Tibial nerve (tissue), 4 donors: ENCODE measurements at regions not wholly inside any gene's neighbourhood (a gene's known extent, or its start where the extent isn't known, plus 50 kb on each side); places are given as distances from the start of the nearest gene placed in this dataset.

ENCODE experiments used
- DNase-seq, 2 donors: peaks; one replicate each; pipeline ENCODE4 v3.0.0-alpha.2; 2019; ENCODE audit warnings: low spot score in 2 of 2
- H3K27ac ChIP-seq, 4 donors: fragments of 200-600 bp; sonication (generic) in 3 of 4; one replicate each; pipeline ENCODE4 v1.5.1; 2017 to 2019; ENCODE audit warnings: mild to moderate bottlenecking in 1 of 4
- H3K27me3 ChIP-seq, 2 donors: fragments of 200-600 bp; sonication (generic) in 1 of 2; one replicate each; pipeline versions ENCODE4 v1.5.1 to v1.6.0; 2017 to 2019
- H3K36me3 ChIP-seq, 3 donors: fragments of 200-600 bp; sonication (generic); one replicate each; pipeline ENCODE4 v1.5.1; 2018 to 2019
- H3K4me1 ChIP-seq, 4 donors: fragments of 200-600 bp; sonication (generic) in 3 of 4; one replicate each; pipeline ENCODE4 v1.5.1; 2017 to 2019
- H3K4me3 ChIP-seq, 4 donors: fragments of 200-600 bp; sonication (generic) in 3 of 4; one replicate each; pipeline ENCODE4 v1.5.1; 2017 to 2019; ENCODE audit warnings: mild to moderate bottlenecking in 1 of 4, moderate library complexity in 1 of 4
- H3K9me3 ChIP-seq, 4 donors: fragments of 200-600 bp; sonication (generic) in 3 of 4; one replicate each; pipeline ENCODE4 v1.5.1; 2017 to 2019
- EP300 ChIP-seq, 2 donors: sonication (generic); formaldehyde crosslinking; IDR thresholded peaks; one replicate each; pipeline ENCODE4 v1.6.1; 2017; ENCODE audit warnings: antibody characterized with exemption in 2 of 2, mild to moderate bottlenecking in 1 of 2
- POLR2A ChIP-seq, 2 donors: fragments of 450-650 bp; IDR thresholded peaks; one replicate each; pipeline ENCODE4 v1.6.1; 2017; ENCODE audit warnings: antibody characterized with exemption in 2 of 2, mild to moderate bottlenecking in 2 of 2, moderate library complexity in 2 of 2
- WGBS, 2 donors: methylation state at CpG; one replicate each; pipeline ENCODE4 v1.1.5; 2018; 5-methylcytosine and 5-hydroxymethylcytosine counted together
- TF ChIP-seq, protein P1 (sequence below), 5 experiments: fragments of 200-600 bp in 3 of 5; fragments of 450-650 bp in 2 of 5; sonication (generic) in 3 of 5; IDR thresholded peaks; one replicate each; pipeline ENCODE4 v1.5.1; 2016 to 2019; ENCODE audit warnings: antibody characterized with exemption in 5 of 5, mild to moderate bottlenecking in 3 of 5, moderate library complexity in 2 of 5

- Histone ChIP-seq H3K9me3 (peaks cover 0 to 11% (median 0%) of the 10 kb centered on the region in 4 donors), H3K27me3 (no peaks in the 10 kb centered on the region), H3K4me3 (no peak overlapping the region), H3K27ac (no peak overlapping the region), H3K36me3 (no peaks in the 10 kb centered on the region), H3K4me1 (no peaks in the 10 kb centered on the region)
- TF ChIP-seq POLR2A (IDR thresholded peaks at IDR 0.05) (no peak), EP300 (IDR thresholded peaks at IDR 0.05) (peak; percentile 28 to 44)
- DNase-seq = no peak
- 91 to 93% methylated on average over 2 of the region's 2 CpGs for WGBS, 2 donors
Observed at GRCh38 chr1:182217967-182218366, 156.5 kb upstream of the ZNF648 start.

GRCh38 chr1:182217071-182217470, 155.6 kb upstream of the ZNF648 start:
- H3K27ac ChIP-seq = no peak overlapping the region
- no peaks in the 10 kb centered on the region for H3K27me3 ChIP-seq
- TF ChIP-seq, protein P1, sequence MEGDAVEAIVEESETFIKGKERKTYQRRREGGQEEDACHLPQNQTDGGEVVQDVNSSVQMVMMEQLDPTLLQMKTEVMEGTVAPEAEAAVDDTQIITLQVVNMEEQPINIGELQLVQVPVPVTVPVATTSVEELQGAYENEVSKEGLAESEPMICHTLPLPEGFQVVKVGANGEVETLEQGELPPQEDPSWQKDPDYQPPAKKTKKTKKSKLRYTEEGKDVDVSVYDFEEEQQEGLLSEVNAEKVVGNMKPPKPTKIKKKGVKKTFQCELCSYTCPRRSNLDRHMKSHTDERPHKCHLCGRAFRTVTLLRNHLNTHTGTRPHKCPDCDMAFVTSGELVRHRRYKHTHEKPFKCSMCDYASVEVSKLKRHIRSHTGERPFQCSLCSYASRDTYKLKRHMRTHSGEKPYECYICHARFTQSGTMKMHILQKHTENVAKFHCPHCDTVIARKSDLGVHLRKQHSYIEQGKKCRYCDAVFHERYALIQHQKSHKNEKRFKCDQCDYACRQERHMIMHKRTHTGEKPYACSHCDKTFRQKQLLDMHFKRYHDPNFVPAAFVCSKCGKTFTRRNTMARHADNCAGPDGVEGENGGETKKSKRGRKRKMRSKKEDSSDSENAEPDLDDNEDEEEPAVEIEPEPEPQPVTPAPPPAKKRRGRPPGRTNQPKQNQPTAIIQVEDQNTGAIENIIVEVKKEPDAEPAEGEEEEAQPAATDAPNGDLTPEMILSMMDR (IDR thresholded peaks at IDR 0.05) = no peak
- TF ChIP-seq POLR2A (IDR thresholded peaks at IDR 0.05) = no peak
- TF ChIP-seq EP300 (IDR thresholded peaks at IDR 0.05) = no peak
- H3K4me1 ChIP-seq = no peaks in the 10 kb centered on the region
- no peak for DNase-seq
- WGBS, 2 donors = 91 to 92% methylated on average over 3 of the region's 3 CpGs
- H3K4me3 ChIP-seq = no peak overlapping the region
- H3K36me3 ChIP-seq = no peaks in the 10 kb centered on the region
- peaks cover 0 to 6% (median 0%) of the 10 kb centered on the region in 4 donors for H3K9me3 ChIP-seq

DNA sequence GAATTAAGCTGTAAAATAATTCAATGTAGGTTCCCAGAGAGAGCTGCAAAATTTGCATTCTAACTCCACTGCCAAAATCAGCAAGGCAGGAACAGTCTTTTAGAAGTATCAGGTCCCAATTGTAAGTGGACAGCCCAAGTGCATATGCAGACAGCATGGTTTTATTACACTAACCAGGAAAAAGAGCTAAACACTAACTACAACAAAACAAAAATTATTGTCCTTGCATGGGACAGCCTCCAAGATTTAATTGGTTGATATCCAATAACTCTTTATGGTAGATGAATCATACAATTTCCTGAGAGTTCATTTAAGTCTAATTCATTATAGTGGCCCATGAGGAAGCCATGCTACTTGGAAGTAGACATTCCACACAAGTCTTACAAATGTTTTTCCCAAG, 154.3 kb upstream of the ZNF648 start:
- Histone ChIP-seq H3K27me3 (no peaks in the 10 kb centered on the region), H3K36me3 (no peaks in the 10 kb centered on the region), H3K4me1 (peaks cover 0 to 1% (median 0%) of the 10 kb centered on the region in 4 donors), H3K4me3 (no peak overlapping the region), H3K9me3 (no peaks in the 10 kb centered on the region), H3K27ac (no peak overlapping the region)
- TF ChIP-seq EP300 (IDR thresholded peaks at IDR 0.05) = no peak
- TF ChIP-seq, protein P1 (IDR thresholded peaks at IDR 0.05) = no peak
- TF ChIP-seq POLR2A (IDR thresholded peaks at IDR 0.05) = no peak
- DNase-seq = no peak

GRCh38 chr1:182213163-182213562, 151.7 kb upstream of the ZNF648 start:
- no peaks in the 10 kb centered on the region for H3K9me3 ChIP-seq
- H3K27me3 ChIP-seq = no peaks in the 10 kb centered on the region
- no peaks in the 10 kb centered on the region for H3K36me3 ChIP-seq
- TF ChIP-seq POLR2A (IDR thresholded peaks at IDR 0.05) = no peak
- TF ChIP-seq, protein P1 (IDR thresholded peaks at IDR 0.05) = no peak
- no peak for TF ChIP-seq EP300 (IDR thresholded peaks at IDR 0.05)
- no peak overlapping the region for H3K27ac ChIP-seq
- no peak overlapping the region for H3K4me3 ChIP-seq
- no peak for DNase-seq
- H3K4me1 ChIP-seq = peaks cover 0 to 10% (median 0%) of the 10 kb centered on the region in 4 donors
- 83 to 95% methylated on average over 1 of the region's 1 CpG for WGBS, 2 donors

DNA sequence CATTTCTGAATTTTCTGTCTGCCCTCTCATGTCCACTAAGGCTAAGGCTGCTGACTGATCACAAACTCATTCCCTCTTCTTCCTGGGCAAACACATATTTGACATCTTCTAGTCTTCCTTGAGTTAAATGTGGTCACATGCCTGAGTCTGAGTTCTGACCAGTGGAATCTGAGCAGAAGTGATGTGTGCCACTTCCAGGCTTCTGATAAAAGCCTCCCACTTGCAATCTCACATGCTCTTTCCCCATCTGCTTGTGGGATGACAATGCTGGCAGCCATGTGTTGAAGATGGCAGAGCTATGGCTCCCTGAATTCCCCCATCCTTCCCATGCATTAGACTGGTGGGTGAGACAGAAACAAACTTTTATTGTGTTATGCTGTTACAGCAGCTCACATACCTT, 149.9 kb upstream of the ZNF648 start:
- Histone ChIP-seq H3K4me1 (peaks cover 0 to 27% (median 5%) of the 10 kb centered on the region in 4 donors), H3K4me3 (no peak overlapping the region), H3K27ac (peak overlapping the region in 3 of 4 donors; percentile 16 to 89 (median 38)), H3K9me3 (no peaks in the 10 kb centered on the region), H3K36me3 (no peaks in the 10 kb centered on the region), H3K27me3 (no peaks in the 10 kb centered on the region)
- TF ChIP-seq EP300 (IDR thresholded peaks at IDR 0.05) (no peak), POLR2A (IDR thresholded peaks at IDR 0.05) (no peak)
- TF ChIP-seq, protein P1 (IDR thresholded peaks at IDR 0.05) = no peak
- DNase-seq = no peak

- Histone ChIP-seq H3K4me1 (peaks cover 0 to 37% (median 11%) of the 10 kb centered on the region in 4 donors), H3K36me3 (no peaks in the 10 kb centered on the region), H3K27ac (peak overlapping the region; percentile 16 to 89 (median 39)), H3K9me3 (no peaks in the 10 kb centered on the region), H3K4me3 (no peak overlapping the region), H3K27me3 (no peaks in the 10 kb centered on the region)
- 91 to 100% methylated on average over 1 of the region's 1 CpG for WGBS, 2 donors
- peak in 1 of 2 donors; percentile 51 for TF ChIP-seq EP300 (IDR thresholded peaks at IDR 0.05)
- no peak for TF ChIP-seq POLR2A (IDR thresholded peaks at IDR 0.05)
- DNase-seq = no peak
Observed at GRCh38 chr1:182210417-182210816, 148.9 kb upstream of the ZNF648 start.
